ENCODE measurements at regions not wholly inside any gene's neighbourhood (a gene's known extent, or its start where the extent isn't known, plus 50 kb on each side); places are given as distances from the start of the nearest gene placed in this dataset.

DNA sequence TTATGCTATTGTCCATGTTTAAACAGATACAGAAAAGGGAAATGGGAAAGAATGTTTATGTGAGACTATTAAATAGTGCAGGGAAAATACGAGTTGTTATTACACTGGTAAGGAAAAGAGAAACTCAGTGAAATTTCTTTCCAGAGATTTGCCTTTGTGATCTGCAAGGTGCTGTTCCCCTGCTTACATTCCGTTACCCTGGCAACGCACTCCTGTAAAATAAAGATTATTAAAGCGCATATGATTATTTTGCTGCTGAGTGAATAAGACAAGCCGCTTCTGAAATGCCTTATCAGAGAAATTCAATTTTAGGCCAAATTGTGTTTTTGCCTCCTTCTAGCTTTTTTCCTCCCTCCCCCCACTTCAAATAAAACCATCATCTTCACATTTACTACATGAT lies 328.6 kb upstream of the PMFBP1 start:
- TF ChIP-seq, protein P1, sequence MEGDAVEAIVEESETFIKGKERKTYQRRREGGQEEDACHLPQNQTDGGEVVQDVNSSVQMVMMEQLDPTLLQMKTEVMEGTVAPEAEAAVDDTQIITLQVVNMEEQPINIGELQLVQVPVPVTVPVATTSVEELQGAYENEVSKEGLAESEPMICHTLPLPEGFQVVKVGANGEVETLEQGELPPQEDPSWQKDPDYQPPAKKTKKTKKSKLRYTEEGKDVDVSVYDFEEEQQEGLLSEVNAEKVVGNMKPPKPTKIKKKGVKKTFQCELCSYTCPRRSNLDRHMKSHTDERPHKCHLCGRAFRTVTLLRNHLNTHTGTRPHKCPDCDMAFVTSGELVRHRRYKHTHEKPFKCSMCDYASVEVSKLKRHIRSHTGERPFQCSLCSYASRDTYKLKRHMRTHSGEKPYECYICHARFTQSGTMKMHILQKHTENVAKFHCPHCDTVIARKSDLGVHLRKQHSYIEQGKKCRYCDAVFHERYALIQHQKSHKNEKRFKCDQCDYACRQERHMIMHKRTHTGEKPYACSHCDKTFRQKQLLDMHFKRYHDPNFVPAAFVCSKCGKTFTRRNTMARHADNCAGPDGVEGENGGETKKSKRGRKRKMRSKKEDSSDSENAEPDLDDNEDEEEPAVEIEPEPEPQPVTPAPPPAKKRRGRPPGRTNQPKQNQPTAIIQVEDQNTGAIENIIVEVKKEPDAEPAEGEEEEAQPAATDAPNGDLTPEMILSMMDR (IDR thresholded peaks at IDR 0.05 in 2 of 3, conservative IDR thresholded peaks at IDR 0.05 in 1 of 3; ENCODE audit: borderline replicate concordance in 1 of 3, insufficient read depth in 1 of 3, low read depth in 2 of 3, low read length in 2 of 3): no peak
- TF ChIP-seq, protein P2, sequence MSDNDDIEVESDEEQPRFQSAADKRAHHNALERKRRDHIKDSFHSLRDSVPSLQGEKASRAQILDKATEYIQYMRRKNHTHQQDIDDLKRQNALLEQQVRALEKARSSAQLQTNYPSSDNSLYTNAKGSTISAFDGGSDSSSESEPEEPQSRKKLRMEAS (IDR thresholded peaks at IDR 0.05): no peak
- TF ChIP-seq CEBPB (IDR thresholded peaks at IDR 0.05; ENCODE audit: low read depth): no peak
- no peak for TF ChIP-seq EZH2 (IDR thresholded peaks at IDR 0.05)
- no peak for TF ChIP-seq POLR2AphosphoS5 (IDR thresholded peaks at IDR 0.05; ENCODE audit: low read depth, low read length)
- TF ChIP-seq RAD21 (IDR thresholded peaks at IDR 0.05; ENCODE audit: low read depth): no peak
- TF ChIP-seq EGR1 (IDR thresholded peaks at IDR 0.05; ENCODE audit: low read depth): no peak
- TF ChIP-seq EZH2phosphoT487 (IDR thresholded peaks at IDR 0.05; ENCODE audit: borderline replicate concordance): no peak
- TF ChIP-seq, protein P3, sequence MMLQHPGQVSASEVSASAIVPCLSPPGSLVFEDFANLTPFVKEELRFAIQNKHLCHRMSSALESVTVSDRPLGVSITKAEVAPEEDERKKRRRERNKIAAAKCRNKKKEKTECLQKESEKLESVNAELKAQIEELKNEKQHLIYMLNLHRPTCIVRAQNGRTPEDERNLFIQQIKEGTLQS (IDR thresholded peaks at IDR 0.05): no peak
- no peak for TF ChIP-seq POLR2A (IDR thresholded peaks at IDR 0.05; ENCODE audit: borderline replicate concordance, extremely low read depth, insufficient read depth, insufficient read length)
- TF ChIP-seq, protein P4, sequence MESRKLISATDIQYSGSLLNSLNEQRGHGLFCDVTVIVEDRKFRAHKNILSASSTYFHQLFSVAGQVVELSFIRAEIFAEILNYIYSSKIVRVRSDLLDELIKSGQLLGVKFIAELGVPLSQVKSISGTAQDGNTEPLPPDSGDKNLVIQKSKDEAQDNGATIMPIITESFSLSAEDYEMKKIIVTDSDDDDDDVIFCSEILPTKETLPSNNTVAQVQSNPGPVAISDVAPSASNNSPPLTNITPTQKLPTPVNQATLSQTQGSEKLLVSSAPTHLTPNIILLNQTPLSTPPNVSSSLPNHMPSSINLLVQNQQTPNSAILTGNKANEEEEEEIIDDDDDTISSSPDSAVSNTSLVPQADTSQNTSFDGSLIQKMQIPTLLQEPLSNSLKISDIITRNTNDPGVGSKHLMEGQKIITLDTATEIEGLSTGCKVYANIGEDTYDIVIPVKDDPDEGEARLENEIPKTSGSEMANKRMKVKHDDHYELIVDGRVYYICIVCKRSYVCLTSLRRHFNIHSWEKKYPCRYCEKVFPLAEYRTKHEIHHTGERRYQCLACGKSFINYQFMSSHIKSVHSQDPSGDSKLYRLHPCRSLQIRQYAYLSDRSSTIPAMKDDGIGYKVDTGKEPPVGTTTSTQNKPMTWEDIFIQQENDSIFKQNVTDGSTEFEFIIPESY (IDR thresholded peaks at IDR 0.05; ENCODE audit: extremely low read depth, insufficient replicate concordance, low read length): no peak

Data from HCT116 (cell line).